ENCODE measurements at regions not wholly inside any gene's neighbourhood (a gene's known extent, or its start where the extent isn't known, plus 50 kb on each side); places are given as distances from the start of the nearest gene placed in this dataset.

DNA sequence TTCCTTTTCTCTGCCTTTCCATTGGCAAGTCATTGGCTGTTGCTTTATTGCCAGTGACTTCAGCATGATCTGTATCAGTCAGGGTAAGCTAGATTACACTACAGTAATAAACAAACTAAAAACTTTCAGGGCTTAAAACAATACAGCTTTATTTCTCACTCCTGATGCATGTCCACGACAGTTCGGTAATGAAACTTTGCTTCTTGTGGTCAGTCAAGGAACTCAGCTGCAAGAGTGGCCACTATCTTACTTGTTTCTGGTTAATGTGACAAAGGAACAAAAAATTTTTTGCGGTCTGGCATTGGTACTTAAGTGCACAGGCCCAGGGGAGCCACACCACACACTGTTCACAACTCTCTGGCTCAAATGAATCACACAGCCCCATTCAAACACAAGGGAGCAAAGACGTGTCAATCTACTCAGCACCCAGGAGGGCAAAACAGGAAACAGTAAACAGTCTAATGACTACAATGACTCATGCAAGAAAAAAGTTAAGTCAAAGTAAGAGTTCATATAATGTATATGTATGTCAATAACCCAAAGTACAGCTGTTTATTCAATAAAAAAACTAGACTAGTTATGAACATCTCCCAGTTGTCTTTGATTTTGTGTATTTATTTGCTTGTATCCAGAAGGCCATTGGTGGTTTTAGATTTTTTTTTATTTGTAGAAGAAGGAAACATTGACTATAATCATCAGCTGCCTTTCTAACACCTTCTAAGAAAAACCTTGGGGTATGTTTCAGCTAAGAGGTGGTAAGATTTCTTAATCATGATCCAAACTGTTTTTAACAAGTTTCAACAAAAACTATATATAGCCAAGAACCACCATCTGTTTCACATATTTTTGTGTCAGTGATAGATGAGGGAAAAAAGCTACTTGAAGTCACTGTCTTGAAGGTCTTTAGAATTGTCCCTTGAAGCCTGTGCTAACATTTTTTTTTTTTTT lies 134.4 kb upstream of the FAM3C start:
- TF ChIP-seq, protein P1, sequence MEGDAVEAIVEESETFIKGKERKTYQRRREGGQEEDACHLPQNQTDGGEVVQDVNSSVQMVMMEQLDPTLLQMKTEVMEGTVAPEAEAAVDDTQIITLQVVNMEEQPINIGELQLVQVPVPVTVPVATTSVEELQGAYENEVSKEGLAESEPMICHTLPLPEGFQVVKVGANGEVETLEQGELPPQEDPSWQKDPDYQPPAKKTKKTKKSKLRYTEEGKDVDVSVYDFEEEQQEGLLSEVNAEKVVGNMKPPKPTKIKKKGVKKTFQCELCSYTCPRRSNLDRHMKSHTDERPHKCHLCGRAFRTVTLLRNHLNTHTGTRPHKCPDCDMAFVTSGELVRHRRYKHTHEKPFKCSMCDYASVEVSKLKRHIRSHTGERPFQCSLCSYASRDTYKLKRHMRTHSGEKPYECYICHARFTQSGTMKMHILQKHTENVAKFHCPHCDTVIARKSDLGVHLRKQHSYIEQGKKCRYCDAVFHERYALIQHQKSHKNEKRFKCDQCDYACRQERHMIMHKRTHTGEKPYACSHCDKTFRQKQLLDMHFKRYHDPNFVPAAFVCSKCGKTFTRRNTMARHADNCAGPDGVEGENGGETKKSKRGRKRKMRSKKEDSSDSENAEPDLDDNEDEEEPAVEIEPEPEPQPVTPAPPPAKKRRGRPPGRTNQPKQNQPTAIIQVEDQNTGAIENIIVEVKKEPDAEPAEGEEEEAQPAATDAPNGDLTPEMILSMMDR (IDR thresholded peaks at IDR 0.05) = no peak
- no peak for TF ChIP-seq EZH2 (IDR thresholded peaks at IDR 0.05)

Measured in neural progenitor cell (in vitro differentiated cells).